Stimulated activated CD4-positive, alpha-beta T cell treated with anti-CD3 and anti-CD28 coated beads, Interleukin-15, amount 100 ng/mL, for 48 hours (primary cell): ENCODE measurements at regions not wholly inside any gene's neighbourhood (a gene's known extent, or its start where the extent isn't known, plus 50 kb on each side); places are given as distances from the start of the nearest gene placed in this dataset.

ENCODE experiments used
- DNase-seq, 2 donors: peaks; one replicate each; pipeline ENCODE4 v3.0.0-alpha.2; 2020; ENCODE audit warnings: low read depth in 2 of 2

GRCh38 chr9:108103046-108103693, 613.6 kb upstream of the KLF4 start:
- DNase-seq: no peak

GRCh38 chr9:108101410-108101809, 611.8 kb upstream of the KLF4 start:
- no peak for DNase-seq

GRCh38 chr9:108100571-108100970, 611.0 kb upstream of the KLF4 start:
- DNase-seq: no peak

DNA sequence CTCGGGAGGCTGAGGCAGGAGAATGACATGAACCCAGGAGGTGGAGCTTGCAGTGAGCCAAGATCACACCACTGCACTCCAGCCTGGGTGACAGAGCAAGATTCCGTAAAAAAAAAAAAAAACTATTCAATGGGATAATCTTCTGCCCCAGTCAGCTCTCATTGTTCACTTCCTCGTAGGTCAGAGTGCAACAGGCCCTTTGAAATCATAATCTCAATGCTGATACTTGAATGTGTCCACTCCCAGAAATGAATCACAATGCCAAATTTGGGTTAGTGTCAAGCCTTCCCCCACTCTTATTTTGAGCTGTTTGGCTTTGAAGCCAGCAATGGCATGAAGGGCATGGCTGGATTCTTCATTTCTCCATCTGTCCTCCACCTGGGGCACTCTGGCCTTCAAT, 610.3 kb upstream of the KLF4 start:
- no peak for DNase-seq

DNA sequence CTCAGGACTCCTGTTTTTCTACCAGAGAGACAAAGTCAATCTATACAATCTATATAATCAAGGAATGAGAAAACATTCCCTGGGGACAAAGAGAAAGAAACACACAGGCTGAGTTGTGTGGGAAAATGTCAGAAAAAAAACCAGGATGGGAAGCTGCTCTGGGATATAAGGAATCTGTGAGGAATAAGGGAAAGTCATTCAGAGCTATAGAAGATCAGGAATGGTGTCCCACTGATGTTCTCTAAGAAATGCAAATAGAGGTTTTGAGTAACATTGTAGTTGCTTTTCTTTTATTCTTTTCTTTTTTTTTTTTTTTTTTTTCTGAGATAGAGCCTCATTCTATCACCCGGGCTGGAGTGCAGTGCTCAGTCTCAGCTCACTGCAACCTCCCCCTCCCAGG, 605.9 kb upstream of the KLF4 start:
- DNase-seq: no peak

DNA sequence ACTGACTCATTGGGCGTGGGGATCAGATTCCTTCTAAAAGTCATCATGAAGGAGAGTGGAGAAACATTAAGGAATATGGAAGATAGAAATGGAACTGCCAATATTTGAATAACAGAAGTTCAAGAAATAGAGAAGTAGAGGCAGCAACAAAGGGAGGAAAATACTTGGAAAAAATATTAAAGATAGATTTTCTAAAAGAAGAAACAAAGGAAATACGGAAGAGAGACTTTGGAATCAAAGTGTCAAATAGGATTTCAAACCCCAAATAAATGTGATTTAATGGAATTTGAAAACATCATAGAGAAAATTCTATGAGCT, 605.1 kb upstream of the KLF4 start:
- no peak for DNase-seq

- DNase-seq: no peak
These were observed 604.5 kb upstream of the KLF4 start for GRCh38 chr9:108093773-108094675.

DNA sequence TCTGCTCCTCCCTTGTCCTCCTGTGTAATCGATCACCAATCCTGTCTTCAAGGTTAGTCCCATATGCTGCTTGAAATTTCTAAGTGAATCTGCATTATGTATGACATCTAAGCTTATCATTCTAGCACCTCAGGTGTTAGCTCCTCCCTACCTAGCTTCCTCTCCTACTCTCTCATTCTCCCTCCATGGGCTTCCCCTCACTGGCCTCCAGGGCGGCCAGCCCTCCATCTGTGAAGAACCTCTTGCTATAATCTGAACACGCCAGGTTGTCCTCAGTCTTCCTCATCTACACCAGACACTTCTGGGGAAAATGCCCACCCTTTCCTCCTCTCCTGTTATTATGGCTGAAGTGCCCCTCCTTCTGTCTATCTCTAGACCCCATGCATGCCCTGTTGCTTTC, 599.3 kb upstream of the KLF4 start:
- DNase-seq: no peak

DNA sequence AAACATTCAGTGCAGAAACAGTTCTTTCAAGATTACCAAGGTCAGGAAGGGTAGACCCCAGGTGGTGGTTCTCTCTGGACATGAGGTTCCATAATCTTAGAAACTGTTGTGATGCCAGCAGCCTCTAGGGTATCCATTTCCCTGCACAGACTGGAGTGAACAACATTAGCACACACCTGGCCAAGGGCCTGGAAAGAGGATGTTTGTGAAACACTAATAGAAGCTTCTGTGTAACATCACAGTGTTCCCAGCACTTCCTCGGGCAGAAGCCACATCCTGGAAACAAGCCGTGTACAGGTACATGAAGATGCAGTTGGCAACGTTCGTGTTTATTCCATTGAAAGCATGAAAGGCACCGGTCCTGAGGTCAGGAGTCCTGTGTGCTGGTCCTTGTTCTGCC, 598.2 kb upstream of the KLF4 start:
- DNase-seq: no peak

DNA sequence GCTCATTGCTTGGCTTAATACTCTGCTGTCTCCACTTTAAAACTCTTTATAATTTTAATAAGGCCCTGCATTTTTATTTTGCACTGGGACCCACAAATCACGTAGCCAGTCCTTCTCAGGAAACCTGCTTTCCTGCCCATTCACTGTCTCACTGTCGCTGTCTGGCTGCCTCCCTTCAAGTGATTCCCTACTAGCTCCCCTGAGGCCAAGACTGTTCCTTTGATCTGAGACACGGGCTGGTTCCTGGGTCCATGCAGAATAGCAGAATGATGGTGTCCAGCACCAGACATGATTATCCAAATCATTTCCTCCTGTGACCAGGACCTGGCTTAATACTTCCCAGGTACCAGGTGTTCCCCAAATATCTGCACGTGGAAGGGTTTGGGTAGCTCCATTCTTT, 597.1 kb upstream of the KLF4 start:
- no peak for DNase-seq

DNA sequence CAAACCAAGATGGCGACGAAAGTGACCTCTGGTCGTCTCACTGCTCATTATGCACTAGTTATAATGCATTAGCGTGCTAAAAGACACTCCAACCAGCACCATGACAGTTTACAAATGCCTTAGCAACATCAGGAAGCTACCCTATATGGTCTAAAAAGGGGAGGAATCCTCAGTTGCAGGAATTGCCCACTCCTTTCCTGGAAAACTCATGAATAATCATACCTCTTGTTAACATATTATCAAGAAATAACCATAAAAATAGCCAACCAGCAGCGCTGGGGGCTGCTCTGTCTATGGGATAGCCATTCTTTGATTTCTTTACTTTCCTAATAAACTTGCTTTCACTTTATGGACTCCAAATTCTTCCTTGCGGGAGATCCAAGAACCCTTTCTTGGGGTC, 595.7 kb upstream of the KLF4 start:
- no peak for DNase-seq

DNA sequence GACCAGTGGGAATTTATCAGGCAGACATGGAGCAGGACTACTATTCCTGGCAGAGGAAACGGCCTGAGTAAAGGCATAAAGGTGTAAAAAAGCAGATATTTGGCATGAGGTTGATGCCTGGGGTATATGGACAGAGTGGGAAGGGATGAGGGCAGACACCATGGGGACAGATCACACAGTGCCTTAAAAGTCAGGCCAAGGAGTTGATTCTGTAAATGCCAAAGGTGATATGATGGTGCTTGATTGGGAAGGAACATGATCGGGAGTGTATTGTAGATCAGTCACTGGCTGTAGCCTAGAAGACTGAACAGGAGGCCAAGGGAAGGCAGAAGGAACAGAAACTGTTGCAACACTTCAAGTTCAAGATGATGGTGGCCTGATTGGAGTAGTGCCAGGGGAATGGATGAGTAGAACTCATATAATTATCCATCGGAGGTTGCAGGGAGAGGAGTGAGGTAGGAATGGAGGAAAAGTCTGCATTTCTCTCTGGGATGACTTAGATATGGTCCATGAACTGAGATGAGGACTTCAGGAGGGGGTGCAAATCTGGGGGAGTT, 594.3 kb upstream of the KLF4 start:
- no peak for DNase-seq

DNA sequence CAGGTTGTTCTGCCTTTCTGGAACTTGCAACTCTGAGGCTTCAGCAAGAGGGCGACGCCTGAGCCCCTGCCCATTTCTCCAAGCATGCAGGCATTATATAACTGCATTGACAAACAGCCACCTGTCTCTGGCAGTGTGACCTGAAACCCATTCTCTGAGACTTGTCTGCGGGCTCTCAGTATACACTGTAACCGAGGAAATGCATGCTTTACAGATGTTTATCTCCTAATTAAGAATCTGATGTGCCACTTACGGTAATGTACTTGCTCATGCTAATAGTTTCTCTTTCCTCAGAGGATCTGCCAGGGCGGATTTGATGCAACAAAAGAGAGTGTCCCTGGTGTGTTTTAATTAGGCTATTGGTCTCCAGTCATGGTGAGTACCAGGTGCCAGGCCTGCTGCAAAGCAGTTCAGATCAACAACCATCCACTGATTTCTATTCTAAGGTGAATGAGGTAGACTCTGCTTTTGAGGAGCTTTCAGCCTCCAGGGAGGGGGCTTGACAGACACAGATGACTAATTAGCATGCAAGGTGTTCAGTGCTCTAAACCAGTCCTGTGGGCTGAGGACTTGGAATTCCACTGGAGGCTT, 593.7 kb upstream of the KLF4 start:
- no peak for DNase-seq

GRCh38 chr9:108081112-108081511, 591.5 kb upstream of the KLF4 start:
- no peak for DNase-seq

DNA sequence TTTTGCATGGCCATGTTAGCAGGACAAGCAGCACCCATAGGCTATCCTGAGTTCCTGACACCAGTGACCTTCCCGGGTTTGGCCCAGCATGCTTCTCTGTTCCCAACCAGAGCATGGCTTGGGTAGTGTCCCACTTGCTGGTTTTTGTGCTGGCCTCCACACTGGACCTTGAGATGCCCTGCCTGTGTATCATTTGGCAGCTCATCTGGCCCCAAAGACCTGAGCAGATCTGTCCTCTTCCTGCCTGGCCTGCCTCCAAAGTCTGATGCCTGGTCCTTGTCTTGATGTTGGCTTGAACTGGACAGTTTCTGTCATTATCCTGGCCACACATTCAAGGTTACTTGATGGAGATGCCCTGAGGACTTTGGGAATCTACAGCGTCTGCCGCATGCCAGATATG, 590.7 kb upstream of the KLF4 start:
- DNase-seq: no peak

DNA sequence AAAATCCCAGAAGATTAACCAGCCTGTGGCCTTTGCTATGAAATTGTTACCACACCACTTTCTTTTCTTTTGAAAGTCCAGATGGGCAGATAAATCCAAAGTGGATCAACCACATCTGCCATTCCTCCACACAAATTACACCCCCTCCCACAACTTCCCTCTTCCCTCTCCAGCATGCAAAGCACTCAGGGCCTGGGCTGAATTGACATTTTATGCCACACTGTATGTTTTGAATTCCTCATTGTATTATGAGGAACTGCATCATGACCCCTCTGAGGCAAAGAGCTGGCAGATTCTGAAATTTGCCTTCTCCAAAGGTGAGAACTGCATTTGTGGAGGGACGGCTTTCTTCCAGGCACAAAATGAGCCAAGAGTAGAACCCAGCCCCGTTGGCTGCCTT, 589.2 kb upstream of the KLF4 start:
- no peak for DNase-seq

DNA sequence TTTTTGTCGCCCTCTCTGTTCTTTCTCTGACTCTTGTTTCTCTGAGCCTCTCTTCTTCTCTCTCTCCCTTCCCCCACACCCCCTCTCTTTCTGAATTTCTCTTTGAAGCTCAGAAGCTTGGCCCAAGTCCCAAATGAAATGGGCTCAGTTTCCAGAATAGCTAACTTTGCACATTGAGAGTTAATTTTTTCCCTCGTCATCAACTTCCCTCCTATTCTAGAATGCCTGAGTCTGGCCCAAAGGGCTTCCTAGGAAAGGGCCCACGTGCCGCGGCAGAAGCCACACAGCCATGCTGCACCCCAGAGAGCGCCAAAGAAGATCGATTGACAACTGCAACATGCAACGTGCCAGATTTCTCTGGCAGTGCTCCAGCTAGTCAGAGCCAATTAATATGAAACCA, 588.8 kb upstream of the KLF4 start:
- no peak for DNase-seq

DNA sequence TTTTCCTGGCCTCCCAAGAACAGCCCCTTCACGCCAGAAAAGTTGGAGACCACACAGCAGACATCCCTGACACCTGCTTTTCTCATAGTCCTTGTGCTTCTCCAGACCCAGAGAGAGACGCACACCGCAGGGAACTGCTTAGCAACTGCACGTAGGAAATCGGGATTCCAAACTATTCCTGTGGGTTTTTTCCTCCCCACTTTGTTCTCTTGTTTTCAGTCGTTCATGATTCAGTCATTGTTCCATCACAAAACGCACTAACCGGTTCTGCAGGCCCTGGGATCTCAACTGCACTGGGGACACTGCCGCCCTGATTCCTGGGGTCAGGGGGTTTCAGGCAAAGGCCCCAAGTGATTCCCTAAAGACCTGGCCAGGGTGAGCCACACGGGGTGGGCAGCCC, 588.0 kb upstream of the KLF4 start:
- DNase-seq: no peak

GRCh38 chr9:108074900-108075299, 585.3 kb upstream of the KLF4 start:
- no peak for DNase-seq

GRCh38 chr9:108073823-108074222, 584.3 kb upstream of the KLF4 start:
- no peak for DNase-seq

DNA sequence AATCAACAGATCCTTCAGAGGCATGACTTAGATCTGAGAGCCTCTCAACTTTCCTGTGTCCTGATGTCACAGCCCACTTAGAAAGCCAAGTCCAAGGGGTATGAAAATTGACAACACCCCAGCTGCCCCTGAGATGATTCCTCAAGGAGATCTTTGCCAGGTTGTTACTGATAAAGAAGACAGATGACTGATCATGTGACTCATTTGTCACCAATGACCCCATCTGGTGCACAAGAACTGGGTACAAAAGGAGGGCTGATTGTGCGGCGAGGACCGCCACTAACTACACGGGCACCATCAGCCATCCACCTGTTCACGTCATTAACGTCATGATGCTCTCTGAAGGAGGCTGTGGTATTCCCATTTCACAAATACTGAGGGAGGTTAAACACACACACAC, 583.2 kb upstream of the KLF4 start:
- no peak for DNase-seq

DNA sequence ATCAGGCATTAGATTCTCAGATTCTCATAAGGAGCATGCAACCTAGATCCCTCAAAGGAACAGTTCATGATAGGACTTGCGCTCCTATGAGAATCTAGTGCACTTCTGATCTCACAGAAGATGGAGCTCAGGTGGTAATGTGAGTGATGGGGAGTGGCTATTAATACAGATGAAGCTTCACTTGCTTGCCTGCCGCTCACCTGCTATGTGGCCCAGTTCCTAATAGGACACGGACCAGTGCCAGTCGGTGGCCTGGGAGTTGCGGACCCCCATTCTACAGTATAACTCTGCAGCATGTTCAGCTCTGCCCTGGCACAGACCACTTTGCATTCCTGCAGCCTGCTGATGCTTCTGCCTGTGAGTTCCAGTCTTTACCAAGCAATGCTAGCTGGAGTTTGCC, 581.3 kb upstream of the KLF4 start:
- DNase-seq: no peak

DNA sequence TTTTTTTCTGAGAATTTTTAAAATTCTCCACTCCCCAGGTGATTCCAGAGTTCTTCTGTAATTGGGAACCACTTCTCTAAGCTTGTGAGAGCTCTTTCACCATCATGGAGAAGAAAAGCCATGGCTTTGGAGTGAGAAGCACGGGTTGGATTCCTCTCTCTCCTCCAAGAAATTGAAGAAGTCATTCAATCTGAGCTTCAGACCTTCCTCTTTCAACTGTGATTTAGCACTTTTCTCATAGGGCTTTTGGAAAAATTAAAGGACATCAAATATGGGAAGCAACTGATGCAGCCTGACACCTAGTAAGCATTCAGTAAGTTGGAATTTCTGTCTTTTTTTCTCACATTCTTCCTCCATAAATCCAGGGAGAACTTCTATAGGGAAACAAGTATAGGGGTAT, 580.4 kb upstream of the KLF4 start:
- no peak for DNase-seq
